ENCODE measurements at regions not wholly inside any gene's neighbourhood (a gene's known extent, or its start where the extent isn't known, plus 50 kb on each side); places are given as distances from the start of the nearest gene placed in this dataset.

GRCh38 chr15:70376929-70377691 lies 279.4 kb upstream of the TLE3 start:
- TF ChIP-seq CTCF (IDR thresholded peaks at IDR 0.05) (no peak), POLR2A (IDR thresholded peaks at IDR 0.05) (no peak), POLR2AphosphoS5 (IDR thresholded peaks at IDR 0.05) (no peak)

Data from prostate gland (tissue), 2 donors.